Right renal cortex interstitium (tissue), 3 donors: ENCODE measurements at regions not wholly inside any gene's neighbourhood (a gene's known extent, or its start where the extent isn't known, plus 50 kb on each side); places are given as distances from the start of the nearest gene placed in this dataset.

Experiments
- DNase-seq, 3 donors: peaks; one replicate each; pipeline ENCODE4 v3.0.0-alpha.2; 2013; ENCODE audit warnings: low read depth in 3 of 3, low spot score in 2 of 3

DNA sequence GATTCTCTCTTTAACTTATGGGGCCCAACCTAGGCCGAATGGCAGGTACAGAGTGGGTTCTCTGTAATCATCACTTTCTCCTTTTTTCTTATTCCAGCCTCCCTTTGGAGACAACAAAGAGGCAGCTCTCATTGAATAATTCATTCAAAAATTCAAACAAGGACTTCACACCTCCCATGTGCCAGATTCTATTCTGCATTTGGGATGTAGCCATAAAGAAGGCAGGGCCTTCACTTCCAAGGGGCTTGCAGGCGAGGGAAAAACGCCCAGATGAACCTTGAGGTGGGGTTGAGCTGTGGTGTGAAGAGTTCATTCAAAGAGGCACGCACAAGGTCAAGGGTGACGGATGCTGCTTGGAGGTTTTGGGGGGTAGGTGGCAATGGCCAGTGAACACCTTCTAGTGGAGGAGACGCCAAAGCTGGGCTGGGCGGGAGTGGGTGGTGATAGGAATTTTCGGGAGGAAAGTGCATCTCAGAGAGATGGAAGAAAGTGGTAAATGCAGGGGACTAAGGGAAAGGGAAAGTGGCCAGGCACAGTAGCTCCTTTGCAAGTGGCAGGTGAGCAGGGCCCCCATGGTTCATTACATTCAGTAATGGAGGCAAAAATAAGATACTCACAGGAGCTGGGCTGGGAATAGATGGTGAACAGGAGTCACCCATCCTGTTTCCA lies 499.6 kb downstream of the MIAT start:
- no peak for DNase-seq

DNA sequence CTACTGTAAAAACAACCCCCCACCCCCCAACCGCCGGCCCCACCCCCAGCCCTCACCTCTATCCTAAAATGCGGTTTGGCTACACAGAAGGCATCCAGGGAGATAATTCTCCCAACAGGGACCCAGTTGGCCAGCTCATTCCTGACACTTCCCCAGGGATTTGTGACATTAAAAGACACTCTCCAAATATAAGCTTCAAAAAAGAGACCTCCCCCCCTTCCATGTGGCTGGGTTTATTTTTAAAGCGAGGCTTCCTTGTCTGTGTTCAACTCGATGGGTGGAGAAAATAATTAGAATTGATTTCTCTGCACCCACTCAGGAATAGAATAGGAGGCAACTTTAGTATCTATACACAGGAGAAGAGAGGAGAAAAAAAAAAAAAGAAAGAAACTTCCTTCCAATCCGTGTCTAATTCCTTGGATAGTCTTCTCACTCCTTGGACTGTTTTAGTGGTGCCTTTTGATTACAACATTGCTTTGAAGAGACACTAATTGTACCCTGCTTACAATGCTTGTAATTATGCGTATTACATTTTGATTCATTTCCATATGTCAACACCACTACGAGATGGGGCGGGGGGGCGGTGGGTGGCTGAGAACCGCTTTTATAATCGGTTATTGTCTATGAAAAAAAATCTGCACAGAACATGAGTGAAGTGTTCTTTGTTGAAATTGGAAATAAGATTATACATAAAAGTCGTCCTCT lies 500.4 kb downstream of the MIAT start:
- no peak for DNase-seq

DNA sequence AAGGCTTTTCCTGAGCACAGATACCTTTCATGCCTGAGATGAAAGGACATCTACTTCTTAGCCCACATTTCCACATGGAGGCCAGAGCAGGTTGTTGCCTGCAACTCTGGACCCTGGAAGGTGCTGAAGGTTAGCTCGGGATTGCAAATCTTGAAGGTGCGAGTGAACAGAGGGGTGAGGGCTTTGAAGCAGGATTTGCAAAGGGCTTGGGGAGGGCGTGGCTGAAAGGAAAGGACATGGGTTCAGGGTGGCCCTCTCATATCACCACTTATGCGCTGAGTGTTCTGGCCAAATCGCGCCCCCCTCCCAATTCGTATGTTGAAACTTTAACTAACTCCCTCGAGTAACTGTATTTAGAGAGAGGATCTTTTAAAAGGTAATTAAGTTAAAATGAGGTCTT lies 501.6 kb downstream of the MIAT start:
- no peak for DNase-seq

- DNase-seq: no peak
Observed at GRCh38 chr22:27159716-27160295, 502.4 kb downstream of the MIAT start.

DNA sequence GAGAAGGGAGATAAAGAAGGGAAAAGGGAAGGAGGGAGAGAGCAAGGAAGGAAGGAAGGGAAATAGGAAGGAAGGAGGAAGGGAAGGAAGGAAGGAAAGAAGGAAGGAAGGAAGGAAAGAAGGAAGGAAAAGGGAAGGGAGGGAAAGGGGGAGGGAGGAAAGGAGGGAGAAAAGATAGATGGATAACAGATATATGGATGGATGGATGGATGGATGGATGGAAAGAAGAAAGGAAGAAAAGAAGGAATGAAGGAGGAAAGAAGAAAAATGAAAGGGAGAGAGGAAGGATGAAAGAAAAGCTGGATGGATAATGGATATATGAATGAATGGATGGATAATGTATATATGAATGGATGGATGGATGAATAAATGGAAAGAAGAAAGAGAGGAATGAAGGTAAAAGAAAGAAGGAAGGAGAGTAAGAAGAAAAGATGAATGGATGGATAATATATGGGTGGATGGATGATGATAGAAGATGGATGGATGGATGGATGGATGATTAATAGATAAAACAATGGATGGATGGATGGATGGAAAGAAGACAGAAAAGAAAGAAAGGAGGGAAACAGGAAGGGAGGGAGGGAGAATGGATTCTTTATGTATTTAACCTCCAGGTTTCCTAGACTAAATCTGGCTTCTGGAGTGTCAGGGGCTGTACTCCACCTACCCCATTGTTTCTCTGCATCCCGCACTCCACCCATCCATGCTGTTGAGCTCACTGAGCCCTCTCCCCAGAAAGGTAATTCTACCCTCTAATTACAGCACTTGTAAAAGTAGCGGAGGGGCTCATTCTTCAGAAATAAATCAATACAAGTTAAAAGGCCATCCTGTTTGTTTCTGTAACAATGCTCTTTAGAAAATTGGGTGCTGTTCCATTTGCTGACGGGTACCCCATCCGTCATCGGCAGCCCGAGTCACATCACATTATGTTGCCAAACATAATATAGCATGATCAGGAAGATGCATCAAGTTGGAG lies 506.1 kb downstream of the MIAT start:
- DNase-seq: no peak

DNA sequence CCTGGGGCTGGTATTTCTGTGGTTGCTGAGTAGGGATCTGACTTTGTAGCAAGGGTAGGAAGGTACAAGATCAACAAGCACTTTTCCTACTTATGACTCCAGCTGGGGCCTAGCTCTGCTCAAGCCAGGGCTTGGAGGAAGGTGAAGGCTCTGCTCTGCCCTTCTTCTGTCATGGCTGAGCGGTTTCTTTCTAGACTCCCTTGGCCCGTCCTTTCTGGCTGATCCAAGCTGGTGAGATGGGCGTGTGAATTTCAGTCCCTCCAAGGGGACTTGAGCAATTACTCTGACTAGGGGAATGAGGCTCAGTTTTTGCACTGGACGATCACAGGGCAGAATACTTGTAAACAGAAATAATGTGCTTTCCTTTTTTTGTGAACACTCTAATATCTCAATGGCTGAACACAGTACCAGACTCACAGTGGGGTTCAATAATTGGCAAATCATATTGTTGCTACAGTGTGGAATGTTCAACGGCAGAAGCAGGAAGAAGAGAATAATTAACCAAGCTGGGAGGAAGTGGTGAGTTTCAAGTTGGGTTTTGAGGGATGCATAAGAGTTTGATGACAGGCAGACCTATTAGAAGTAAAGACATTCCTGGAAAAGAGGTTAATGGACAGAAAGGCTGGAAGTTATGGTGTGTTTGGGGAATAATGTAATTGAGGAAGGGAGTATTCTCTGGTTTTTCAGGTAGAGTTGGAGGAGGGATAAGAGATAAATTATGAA lies 507.6 kb downstream of the MIAT start:
- DNase-seq: no peak

DNA sequence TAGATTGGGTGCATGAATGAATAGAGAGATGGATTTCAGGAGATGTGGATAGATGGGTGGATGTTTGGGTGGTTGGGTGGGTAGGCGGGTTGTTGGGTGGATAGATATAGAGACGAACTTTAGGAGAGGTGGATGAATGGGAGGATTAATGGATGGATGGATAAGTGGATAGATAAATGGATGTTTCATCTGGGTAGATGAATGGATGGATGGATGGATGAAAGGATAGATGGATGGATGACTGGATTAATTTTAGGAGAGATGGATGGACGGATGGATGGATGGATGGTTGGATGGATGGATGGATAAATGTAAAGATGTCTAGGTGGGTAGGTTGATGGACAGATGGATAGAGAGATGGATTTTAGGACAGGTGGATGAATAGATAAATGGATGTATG lies 511.3 kb downstream of the MIAT start:
- DNase-seq: no peak

GRCh38 chr22:27170491-27170890 lies 513.1 kb downstream of the MIAT start:
- no peak for DNase-seq

DNA sequence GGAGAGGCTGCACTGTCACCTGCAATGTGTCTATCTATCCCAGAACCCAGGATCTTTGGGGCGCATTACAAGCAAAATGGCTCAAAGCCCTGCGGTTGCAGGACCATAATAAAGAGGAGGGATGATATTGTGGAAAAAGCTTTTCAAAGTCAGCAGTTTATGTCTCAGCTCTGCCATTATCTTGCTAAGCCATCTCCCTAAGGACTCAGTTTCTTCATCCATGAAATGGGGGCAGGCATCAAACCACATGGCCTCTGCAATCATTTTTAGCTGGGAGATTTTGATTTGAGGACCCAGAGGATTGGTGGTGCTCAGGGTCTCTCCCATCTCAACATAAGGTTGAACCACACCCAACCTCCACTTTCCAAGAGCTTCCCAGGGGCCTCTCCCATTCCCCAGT lies 513.8 kb downstream of the MIAT start:
- DNase-seq: no peak

DNA sequence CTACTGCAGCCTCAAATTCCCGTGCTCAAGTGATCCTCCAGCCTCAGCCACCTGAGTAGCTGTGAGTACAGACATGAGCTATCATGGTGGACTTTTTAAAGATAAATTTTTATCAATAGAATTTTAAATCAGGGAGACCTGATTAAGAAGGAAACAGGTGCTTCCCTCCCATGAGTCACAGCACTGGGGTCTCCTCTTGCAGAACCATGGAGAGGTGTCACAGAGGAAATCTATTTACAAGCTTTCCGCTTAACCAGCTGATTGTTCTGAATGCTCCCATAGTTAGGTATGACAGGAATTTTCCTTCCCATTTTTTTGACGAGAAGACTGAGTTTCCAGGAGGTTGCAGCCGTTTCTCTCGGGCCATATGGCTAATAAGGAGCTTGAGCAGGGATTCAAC lies 516.1 kb downstream of the MIAT start:
- no peak for DNase-seq

DNA sequence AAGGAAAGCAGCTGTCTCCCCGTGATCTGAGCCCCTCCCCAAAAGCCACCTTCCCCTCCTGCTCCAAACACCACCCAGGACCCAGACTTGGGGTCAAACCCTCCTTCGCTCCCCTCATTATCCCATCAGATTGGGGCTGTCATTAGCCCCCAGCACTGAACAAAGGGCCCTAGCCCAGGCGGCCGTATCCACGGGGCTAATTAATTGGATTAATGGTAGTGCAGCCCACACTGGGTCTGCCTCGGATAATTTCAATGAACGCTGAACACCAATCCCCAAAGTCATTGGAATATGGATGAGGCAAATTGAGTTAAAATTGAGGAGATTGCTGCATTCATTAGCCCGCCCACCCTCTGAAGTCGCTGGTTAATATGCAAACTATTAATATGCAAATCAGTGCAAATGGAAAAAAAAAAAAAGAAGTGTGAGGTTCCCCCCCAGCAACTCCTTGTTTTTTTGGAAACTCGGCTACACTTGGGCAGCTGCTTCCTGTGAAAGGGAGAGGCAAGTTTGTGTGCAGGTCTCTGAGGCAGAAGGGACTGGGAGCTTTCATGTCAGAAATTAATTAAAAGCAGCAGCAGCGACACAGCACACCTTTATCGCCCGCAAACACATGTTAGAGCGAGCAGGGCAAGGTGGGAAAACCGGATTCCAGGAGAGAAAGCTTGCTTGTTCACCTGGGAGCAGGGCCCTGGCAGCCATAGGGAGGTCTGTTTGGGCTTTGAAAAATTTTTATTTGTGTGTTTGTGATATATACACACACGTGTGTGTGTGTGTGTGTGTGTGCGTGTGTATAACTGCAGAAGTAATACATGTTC lies 517.8 kb downstream of the MIAT start:
- DNase-seq: no peak

DNA sequence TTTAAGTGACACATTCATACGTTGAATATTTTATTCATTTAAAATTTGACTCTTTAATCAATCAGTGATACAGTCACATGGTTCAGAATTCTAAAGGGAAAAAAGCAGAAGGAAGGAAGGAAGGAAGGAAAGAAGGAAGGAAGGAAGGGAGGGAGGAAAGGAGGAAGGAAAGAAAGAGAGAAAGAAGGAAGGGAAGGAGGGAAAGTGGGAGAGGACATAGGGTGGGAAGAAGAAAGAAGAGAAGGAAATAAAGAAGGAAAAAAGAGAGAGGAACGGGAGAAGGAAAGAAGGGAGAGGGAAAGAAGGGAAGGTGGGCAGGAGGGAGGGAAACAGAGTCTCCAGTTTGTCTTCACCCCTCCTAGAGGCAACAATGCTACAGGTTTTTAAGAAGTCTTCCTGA lies 518.6 kb downstream of the MIAT start:
- no peak for DNase-seq

DNA sequence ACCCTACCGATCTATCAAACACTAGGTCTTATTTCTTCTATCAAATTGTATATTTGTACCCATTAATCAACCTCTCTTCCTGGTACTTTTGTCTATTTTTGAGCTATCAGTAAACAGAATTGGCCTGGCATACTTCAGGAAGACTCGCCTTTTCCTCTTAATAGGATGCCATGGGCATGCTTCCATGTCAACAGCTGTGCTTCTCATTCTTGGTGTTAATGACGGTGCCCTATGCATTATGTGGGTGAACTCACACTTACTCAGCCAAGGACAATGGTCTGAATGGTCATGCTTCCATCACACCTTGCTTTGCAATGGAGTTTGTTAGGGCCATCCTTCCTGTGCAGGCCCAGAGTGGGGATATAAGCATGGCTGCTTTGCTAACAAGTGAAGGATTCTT lies 521.8 kb downstream of the MIAT start:
- DNase-seq: no peak

DNA sequence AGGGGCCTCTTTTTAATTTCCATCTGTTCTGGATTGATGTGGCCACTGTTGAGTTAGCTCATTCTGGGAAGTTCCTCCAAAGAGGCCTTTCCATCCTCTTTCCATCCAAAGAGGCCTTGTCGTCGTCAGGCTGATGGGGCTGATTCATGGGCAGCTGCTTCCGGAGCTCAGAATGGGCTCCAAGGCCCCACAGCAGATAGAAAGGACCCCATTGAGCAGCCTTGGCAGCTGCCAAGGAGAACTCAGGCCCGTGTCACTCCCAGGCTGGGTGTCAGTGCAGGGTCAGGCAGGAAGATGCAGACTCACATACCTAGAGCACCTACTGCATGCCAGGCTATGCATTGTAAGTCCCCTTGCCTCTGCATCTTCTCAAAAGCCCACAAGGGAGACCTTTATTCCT lies 524.1 kb downstream of the MIAT start:
- no peak for DNase-seq

DNA sequence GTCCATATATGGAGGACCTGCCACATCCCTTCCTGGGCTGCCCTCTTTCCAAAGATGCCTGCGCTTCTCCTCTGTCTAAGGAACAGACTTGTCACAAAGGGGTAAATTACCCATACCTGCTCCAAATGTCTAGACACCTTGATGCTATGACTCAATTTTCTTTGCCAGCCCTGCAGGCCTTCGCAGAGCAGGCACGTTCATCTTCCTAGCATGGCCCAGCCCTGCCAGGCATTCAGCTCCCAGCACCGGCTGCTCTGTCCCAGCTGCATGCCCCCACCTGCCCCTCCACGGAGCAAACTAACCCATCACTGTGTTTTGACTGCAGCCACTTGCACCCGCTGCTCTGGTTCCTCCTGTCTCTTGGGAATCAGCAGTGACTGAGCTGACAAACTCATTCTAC lies 526.1 kb downstream of the MIAT start:
- DNase-seq: no peak

GRCh38 chr22:27185099-27185709 lies 527.8 kb downstream of the MIAT start:
- DNase-seq: no peak

GRCh38 chr22:27185760-27186302 lies 528.4 kb downstream of the MIAT start:
- no peak for DNase-seq

DNA sequence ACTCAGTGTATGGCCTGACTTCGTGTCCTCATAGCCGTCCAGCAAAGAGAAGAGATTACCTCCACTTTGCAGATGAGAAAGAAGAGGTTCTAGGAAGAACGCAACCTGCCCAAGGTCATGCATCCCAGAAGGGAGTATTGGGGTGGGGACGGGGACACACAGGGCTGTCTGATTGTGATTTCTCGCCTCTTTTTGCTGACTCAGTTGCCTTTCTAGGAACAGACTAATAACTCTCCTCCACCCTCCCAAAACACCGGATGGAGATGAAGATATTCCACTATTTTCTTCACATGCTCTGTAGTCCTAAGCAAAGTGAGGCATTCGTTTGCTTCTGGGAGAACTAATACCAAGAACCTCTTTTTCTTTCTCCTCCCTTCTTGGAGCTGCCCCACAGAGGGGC lies 529.3 kb downstream of the MIAT start:
- DNase-seq: no peak
